ENCODE measurements at regions not wholly inside any gene's neighbourhood (a gene's known extent, or its start where the extent isn't known, plus 50 kb on each side); places are given as distances from the start of the nearest gene placed in this dataset.

DNA sequence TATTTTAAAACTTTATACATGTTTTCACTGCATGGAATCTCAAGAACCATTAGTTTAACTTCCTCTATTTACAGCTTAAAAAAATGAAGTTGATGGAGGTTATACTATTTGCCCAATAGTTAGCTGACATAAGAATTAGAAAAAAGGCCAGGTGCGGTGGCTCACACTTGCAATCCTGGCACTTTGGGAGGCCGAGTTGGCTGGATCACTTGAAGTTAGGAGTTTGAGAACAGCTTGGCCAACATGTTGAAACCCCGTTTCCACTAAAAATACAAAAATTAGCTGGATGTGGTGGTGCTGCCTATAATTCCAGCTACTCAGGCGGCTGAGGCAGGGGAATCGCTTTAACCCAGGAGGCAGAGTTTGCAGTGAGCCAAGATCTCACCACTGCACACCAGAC, 125.1 kb upstream of the CDH19 start:
- DNase-seq: no peak

DNA sequence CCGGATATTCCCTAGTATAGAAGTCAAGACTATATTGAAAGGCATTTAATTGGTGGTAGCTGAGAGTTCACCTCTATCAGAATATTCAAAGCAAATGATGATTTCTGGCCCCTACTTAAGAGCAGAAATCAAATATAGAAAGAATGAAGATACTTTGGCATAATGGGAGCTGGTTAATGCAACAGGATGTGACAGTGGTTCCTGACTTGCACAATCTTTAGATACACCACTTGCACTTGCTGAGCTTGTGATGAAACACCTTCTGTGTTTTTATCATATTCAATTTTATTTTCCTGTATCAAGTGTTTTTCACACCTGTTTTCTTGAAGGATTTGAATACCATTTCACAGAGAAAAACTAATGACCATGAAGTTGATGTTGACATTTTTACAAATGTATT, 124.1 kb upstream of the CDH19 start:
- DNase-seq: no peak

DNA sequence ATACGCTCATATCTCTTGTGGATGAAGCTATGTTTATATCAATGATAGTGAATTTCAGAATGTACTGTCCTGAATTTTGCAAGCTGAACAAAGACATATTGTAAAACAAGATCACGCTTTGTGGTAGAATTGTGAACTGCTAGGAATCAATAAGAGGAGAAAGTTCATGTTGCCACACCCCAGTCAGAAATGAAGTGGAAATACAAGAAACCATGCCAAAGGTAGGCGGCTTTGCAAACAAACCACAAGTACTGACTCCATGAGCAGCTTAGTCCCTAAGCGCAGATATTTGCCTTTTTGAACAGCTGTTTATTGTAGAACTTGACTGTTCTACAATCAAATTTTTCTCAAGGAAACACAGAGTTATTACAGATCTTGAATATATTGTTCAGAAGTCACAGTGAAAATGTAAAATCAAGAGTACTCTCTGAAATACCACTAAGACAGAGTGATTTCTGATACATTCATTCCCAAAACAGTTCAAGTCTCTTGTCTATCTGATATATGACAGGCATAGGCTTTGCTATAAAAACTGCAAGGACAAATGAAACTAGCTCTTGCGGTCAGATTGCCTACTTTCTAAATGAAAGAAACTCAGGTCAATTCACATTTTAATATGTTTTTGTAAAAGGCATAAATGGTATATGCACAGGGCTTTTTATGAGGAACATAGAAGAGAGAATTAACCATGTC, 120.9 kb upstream of the CDH19 start:
- DNase-seq: no peak

DNA sequence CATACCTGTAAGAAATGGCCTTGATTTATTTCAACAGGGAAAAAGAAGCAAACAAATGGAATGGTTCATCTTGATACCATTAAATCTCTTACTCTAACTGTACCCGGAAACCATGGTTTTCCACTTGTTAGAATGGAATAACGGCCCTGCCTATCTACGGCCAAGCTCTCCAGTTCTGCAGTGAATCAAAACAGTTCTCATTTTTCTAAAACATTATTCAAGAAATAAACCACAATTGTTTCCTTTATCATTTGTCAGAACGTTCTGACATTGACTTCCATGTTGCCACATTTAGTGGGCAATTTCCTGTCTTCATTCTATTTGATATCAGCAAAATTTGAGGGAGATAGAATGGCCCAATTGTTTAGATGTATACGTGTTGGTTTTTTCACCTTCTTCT, 118.8 kb upstream of the CDH19 start:
- no peak for DNase-seq

DNA sequence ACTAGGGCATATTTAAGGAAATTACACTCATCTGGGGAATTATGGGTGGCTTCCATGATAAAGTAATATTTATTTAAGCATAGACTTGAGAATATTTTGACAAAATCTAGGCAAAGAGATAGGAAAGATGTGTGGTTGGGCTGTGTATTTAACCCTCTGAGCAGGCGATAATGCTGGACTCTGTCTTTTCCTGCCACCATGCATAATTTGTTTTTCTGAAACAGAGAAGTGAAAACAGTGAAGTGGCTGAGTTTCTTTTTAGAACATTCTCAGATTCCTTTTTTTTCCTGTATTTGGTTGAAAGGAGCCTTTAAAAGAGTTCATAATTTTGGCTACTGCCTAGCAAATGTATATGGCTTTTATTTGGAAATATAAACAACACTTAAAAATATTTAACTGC, 104.8 kb upstream of the CDH19 start:
- no peak for DNase-seq

DNA sequence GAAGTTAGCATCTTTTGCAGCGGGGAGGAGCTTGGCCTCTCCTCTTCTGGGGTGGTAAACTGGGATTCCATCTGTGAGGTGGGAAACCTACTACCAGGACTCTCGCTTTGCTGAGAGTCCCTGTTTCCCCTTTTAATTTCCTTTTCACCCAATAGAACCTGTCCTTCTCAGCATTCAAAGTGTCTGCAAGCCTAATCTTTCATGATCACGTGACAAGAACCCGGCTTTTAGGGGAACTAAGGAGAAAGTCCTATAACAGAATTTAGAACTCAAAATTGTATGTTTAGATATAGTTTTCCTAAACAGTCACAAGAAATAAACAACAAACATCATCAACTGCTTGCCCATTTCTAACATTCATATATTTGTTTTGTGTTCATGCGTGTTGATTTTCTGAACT, 103.6 kb upstream of the CDH19 start:
- no peak for DNase-seq

DNA sequence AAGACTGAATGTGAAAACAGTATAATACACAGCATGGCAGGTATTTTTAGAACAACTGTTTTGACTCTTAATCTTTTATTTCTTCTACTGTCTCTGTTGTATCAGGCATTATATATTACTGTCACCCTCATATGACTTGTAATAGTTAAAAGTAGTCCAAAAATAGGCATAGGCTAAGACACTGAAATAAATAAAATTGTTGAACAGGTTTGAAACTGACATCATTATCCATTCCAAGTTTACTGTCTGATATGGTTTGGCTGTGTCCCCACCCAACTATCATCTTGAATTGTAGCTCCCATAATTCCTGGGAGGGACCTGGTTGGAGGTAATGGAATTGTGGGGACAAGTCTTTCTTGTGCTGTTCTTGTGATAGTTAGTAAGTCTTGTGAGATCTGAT, 91.4 kb upstream of the CDH19 start:
- DNase-seq: no peak

DNA sequence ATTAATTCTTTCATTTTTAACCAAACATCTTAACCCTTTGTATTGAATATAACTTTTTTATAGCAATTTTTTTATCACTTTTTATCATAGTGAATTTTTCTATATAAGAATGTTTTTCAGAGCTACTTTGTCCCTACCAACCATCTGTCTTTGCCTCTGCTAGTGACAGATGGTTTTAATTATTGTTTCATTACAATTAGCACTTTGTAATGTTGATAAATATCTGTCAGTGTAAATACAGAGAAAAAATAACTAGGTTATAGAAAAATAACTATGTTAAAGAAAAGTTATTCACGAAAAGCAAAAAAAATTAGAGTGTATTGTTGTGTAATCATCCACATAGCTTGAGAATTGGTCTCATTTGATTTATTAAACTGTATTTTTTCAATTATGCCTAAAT, 91.0 kb upstream of the CDH19 start:
- DNase-seq: no peak

DNA sequence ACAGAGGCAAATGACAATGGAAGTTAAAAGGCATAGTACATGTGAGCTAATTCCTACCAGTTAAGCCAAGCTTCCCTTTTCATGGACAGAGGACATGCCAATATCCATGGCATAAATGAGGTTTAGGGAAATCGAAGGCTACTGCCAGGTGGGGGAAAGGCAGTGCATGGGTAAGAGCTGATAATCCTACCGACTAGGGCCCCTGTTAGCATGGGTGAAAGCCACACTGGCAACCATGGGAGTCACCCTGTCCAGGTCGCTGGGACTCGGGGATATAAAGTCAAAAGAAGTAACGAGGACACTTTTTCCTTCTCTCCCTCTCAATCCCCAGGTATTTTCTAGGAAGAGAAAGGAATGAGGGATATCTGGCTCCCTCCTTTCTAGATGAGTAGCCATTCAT, 83.7 kb upstream of the CDH19 start:
- no peak for DNase-seq

DNA sequence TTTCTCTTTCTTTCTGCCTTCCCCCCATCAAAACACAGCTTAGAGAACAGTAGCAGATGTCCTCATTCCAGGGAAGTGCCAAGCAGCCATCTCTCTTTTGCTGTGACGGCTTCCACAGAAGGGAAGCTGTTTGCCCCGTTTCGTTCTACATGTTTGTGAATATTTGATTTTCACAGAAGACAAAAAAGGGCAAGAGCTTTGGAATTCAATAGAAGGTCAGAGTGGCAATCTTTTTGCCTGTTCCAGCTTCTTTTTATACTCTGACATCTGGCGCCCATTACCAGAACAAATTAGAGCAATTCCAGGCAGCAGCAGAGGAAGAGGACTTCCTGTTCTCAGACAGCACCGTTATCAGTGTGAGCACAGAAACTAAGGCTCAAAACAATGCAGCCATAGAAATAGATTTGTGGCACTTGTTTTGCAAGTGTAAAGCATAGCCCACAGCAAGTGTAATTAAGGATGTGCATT, 79.0 kb upstream of the CDH19 start:
- DNase-seq: peak; percentile 42

DNA sequence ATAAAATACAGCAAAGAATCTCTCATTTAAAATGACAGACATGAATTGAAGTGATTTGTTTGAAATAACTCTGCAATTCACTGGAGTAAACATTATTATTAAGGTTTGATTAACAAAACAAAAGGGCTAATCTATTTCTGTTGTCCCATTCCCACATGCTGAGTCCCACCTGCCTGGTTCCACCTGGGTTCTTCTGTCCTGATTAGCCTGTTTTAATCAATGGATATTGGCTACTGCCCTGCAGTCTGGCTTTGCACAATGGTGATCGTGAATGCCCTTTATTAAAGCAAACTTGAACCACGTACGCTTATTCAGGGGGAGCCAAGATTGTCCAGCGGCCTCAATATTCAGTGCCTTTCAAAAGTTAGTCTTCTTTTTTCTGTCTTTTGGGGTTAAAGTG, 72.8 kb upstream of the CDH19 start:
- DNase-seq: no peak

DNA sequence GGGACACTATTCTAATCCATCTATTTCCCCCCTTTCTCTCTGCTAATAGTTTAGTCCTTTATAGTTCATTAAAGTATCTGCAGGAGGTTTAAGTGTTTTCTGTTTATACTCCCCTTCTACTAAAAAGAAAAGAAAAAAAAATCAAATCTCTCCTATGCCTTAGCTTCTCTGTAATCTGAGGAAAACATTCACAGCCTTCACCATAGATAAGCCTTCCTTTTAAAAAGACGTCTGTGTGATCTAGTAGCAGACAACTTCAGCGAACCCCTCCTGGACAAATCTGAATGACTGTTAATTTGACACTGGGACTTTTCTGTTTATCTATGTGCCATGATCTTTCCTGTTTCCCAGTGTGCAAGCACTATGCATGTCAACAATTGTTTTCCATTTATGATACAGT, 70.4 kb upstream of the CDH19 start:
- no peak for DNase-seq

DNA sequence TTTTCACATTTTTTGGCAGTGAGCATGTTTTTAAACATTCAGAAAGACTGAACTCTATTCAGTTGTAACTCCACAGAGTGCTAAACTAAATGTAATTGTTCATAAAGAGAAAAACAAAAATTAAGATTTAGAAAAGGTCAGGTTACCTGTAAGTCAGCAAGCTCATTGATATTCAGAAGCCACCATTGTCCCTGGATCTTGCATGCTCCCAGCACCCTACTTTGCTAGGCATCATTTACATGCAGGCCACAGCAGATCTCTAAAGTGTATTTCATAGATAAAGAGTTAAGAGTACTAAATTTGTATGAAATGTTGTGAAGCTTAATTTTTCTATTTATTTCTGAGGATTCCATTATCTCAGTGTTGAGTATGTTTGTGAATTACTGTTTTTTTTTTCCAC, 64.8 kb upstream of the CDH19 start:
- no peak for DNase-seq

DNA sequence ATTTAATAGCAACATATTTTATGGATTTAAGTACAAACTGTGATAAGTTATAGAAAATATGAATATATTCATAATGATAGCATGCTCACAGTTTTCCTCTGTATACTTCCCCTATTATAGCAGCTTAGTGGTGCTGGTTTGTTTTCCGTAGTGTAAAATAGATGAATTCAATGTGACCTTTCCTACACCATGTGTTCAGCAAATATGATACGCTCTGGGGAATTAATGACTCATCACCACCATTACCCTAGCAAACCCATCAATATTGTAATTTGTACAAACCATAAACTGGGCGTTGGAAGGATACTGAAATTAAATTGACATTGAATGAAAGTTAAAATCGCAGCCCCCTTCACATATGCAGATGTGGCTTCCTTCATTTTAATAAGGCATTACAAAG, 58.7 kb upstream of the CDH19 start:
- DNase-seq: no peak

DNA sequence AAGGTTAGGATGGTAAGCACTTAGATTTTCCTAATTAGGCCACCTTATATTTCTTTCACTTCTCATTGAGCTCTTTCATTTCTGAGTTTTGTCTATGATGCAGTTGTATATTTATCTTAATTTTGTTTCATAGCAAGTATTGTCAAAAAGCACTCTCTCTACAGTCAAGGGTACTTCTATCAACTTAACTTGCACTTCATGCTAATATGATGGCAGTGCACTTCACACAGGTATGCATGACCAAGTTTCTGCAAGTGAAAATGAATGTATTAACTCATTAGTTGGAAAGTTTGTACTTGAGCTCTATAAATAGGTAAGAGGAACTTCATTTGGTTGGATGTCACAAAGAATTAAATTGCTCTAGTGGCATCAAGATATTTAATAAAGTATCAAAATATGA, 51.5 kb upstream of the CDH19 start:
- DNase-seq: no peak
